Germinal center (tissue), 1 donor: ENCODE measurements at regions not wholly inside any gene's neighbourhood (a gene's known extent, or its start where the extent isn't known, plus 50 kb on each side); places are given as distances from the start of the nearest gene placed in this dataset.

Source experiments
- DNase-seq: peaks from one replicate; pipeline ENCODE4 v3.0.0; 2012; ENCODE audit warnings: mixed read lengths, low spot score

GRCh38 chr15:93719921-93720351 lies 511.4 kb upstream of the MCTP2 start:
- DNase-seq, result no peak

- no peak for DNase-seq
Measured at GRCh38 chr15:93716615-93717231, 514.6 kb upstream of the MCTP2 start.

- no peak for DNase-seq
Measured at GRCh38 chr15:93709708-93710107, 521.7 kb upstream of the MCTP2 start.

- no peak for DNase-seq
Measured at GRCh38 chr15:93708724-93709445, 522.5 kb upstream of the MCTP2 start.

GRCh38 chr15:93707751-93708150 lies 523.6 kb upstream of the MCTP2 start:
- no peak for DNase-seq

- DNase-seq, result no peak
Measured at GRCh38 chr15:93706495-93707292, 524.7 kb upstream of the MCTP2 start.

GRCh38 chr15:93705753-93706455 lies 525.5 kb upstream of the MCTP2 start:
- DNase-seq, result no peak

- DNase-seq, result no peak
Measured at GRCh38 chr15:93703092-93703739, 528.1 kb upstream of the MCTP2 start.

GRCh38 chr15:93700051-93700450 lies 531.3 kb upstream of the MCTP2 start:
- no peak for DNase-seq

GRCh38 chr15:93694033-93694432 lies 537.3 kb upstream of the MCTP2 start:
- no peak for DNase-seq

- DNase-seq, result no peak
Measured at GRCh38 chr15:93683651-93684050, 547.7 kb upstream of the MCTP2 start.

GRCh38 chr15:93671387-93671943 lies 559.9 kb upstream of the MCTP2 start:
- DNase-seq, result no peak

- DNase-seq, result no peak
Measured at GRCh38 chr15:93670931-93671330, 560.4 kb upstream of the MCTP2 start.

- no peak for DNase-seq
Measured at GRCh38 chr15:93664213-93664956, 567.0 kb upstream of the MCTP2 start.

- DNase-seq, result no peak
Measured at GRCh38 chr15:93662162-93662885, 569.0 kb upstream of the MCTP2 start.

GRCh38 chr15:93658026-93658816 lies 569.2 kb upstream of the RGMA start:
- no peak for DNase-seq

- DNase-seq, result no peak
Measured at GRCh38 chr15:93656041-93656440, 567.0 kb upstream of the RGMA start.

GRCh38 chr15:93649691-93650235 lies 560.8 kb upstream of the RGMA start:
- DNase-seq, result no peak

- DNase-seq, result no peak
Measured at GRCh38 chr15:93646193-93646592, 557.2 kb upstream of the RGMA start.
